ENCODE measurements at regions not wholly inside any gene's neighbourhood (a gene's known extent, or its start where the extent isn't known, plus 50 kb on each side); places are given as distances from the start of the nearest gene placed in this dataset.

DNA sequence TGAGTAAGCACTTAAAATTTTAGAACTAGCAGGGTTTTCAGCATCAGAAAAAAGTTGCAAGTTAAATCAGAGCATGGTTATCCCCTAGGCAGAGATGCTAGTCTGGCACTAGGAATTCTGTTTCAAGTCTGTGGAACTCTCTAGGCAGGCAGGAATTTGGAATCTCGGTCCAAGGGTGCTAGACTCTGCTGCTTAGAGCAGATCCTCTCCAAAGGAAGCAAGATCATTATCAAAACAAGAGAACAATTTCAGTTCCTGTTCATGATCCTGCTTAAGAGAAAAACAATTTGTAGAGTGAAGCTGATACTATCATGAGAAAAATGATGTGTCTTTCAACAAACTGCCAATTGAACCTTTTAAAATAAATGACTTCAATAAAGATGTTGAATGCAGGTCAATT, 420.7 kb downstream of the KIF4B start:
- no peak for DNase-seq

DNA sequence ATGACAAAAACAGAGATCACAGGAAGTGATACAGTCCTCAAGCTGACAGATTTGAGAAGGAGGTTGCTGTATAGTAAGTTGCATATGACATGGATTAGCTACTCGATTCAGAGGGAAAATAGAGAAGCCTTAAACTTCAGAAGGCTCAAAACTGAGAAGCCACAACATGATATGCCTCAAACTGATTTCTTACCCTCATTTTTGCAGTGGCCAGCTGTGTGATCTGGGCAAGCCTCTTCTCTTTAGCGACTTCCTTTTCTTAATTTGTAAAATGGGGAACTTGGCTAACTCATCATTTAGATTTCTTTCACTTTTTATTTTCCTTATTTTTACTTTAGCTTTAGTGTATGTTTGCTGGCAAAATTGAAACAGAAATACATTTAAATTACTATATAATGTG, 421.1 kb downstream of the KIF4B start:
- no peak for DNase-seq

- DNase-seq = no peak
These were observed 428.3 kb downstream of the KIF4B start for GRCh38 chr5:155441849-155442248.

DNA sequence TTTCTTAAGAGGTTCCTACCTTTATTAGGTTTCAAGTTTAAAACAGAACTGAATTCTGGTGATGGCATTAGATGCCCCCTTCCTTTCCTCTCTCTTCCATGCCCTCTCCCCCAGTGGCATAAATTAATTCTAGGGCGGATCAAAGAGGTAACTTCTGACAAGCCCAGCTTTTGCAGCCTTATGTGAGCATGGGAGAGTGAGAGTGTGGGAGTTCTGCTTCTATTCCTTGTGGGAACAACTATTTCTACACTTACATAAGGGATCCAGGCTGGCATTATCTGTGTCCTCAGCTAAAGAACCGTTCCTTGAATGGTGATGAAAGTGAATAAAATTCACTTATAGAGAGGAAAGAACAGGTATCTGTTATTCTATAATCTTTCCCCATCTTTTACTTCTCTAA, 437.6 kb downstream of the KIF4B start:
- no peak for DNase-seq

GRCh38 chr5:155455791-155456514, 442.4 kb downstream of the KIF4B start:
- DNase-seq = no peak

- no peak for DNase-seq
These were observed 446.4 kb downstream of the KIF4B start for GRCh38 chr5:155459889-155460500.

- no peak for DNase-seq
These were observed 447.0 kb downstream of the KIF4B start for GRCh38 chr5:155460501-155460931.

DNA sequence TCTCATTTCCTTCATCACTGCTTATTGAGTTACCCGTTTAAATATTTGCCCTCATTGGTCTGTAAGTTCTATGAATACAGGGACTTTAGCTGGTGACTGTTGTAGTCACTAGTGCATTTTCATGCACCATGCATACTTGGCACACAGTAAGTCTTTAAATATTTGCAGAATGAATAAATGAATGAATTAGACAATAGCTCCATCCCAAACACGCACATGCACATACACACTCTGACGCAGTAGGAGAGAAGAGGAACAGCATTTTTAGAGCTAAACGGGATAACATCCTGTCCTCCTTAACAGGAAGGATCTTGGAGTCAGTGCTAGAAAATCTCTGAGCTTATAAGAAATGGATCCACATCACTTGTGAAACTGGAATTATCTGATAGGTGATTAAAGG, 447.7 kb downstream of the KIF4B start:
- no peak for DNase-seq

GRCh38 chr5:155466851-155467250, 453.3 kb downstream of the KIF4B start:
- DNase-seq = no peak

DNA sequence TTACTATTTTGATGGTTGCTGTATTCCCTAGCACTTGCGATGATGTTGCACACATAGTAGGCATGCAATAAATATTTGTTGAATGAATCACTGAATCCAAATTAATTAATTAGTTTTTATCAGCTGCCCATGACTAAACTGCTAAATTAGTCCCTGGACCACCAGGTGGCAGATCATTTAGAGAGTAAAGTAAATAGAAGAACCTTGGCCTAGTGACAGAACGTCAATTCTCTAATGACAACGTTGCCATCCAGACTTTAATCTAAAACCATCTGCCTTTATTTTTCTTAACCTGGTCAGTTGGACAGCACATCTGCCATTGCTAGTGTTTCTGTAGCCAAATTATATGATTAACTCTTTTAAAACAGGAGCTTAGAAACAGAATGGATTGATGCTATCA, 457.5 kb downstream of the KIF4B start:
- DNase-seq = no peak

GRCh38 chr5:155472780-155473179, 459.2 kb downstream of the KIF4B start:
- DNase-seq = no peak

- DNase-seq = no peak
These were observed 461.8 kb downstream of the KIF4B start for GRCh38 chr5:155475318-155475717.

DNA sequence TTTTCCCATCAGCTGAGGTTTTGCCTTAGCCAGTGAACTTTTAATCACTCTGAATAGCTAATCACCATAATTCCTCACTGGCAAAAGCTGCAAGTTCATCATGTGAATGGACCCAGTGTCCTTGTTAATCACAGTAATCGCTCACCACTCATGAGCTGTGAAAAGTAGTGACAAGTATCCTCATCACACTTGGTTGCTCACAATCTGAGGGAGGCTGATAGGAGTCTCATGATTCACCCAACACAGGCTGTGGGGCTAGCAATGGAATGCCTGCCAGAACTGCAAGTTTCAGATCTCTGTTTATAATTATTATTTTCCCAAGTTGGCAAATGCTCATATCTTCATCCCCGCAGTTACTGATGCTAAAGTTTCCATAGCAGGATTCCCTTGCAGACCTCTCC, 467.2 kb downstream of the KIF4B start:
- DNase-seq = no peak

DNA sequence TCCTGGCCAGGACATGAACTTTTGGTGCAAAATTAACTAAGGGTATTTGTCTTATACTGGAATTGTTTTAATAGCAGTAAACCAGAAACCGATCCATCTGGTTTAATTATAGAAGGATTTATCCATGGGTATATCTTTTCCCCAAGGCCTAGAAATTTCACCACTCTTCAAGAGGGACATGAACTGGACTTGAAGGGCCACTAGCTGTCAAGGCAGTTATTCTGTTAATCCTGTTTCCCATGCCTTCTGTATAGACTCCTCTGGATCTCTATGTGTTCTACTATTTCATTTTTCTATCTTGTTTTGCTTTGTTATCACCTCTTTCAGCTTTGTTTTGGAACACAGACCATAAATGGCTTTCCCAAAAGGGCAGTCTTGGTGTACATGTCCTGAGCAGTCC, 467.6 kb downstream of the KIF4B start:
- DNase-seq = no peak

GRCh38 chr5:155482428-155482827, 468.9 kb downstream of the KIF4B start:
- no peak for DNase-seq

DNA sequence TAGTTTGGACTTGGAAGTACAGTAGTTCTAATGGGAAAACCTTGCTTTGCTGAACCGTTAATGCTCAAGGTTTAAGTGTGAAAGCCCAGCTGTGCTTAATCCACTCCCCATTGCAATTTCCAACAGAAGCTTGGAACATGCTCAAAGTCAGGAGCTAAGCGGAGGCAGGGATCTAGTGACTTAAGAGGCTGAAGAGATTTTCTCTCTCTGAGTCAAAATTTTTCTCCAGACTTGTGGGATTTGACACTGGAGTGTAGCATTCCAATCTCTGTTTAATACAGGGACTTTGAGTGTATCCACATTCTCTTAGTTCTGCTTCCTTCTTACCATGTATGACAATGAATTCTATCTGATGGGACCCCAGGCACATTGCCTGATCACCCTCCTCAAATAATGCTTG, 471.8 kb downstream of the KIF4B start:
- DNase-seq = no peak

GRCh38 chr5:155489949-155490348, 476.4 kb downstream of the KIF4B start:
- no peak for DNase-seq

DNA sequence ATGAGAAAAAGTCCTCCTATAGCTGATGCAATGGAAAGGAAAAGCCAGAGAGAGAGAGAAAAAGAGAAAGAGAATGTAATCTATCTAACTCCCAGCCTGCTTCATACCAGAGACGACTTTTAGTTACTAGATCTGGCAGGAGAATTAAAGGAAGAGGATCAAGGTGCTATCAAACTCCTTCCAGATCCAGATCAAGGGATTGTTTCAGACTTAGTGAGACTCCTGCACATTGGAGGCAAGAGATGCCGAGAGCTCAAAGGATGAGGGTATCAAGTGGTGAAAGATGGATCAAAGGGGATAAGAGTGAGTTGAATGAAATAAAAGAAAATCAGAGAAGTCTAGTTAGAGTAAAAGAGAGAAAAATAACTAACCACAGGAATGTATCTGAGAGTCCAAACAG, 478.6 kb downstream of the KIF4B start:
- DNase-seq = no peak

GRCh38 chr5:155504606-155505005, 491.1 kb downstream of the KIF4B start:
- no peak for DNase-seq

DNA sequence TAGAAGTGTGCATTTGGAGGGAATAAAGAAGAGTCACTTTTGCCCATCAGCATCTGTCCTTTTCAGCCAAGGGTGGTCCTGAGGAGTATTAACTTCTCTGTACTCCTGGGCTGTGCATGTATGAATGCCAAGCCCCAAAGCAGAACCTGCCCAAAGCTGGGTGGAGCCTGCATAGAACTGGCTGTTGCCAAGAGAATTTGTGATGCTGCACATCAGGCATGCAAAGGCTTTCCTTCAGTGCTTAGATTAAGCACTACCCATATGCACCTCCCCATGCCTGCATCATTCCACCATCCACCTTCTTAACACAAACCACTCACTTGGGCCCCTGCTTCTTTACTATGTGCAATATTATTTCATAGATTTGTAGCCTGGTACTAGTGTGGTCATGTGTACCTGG, 493.8 kb downstream of the KIF4B start:
- no peak for DNase-seq

DNA sequence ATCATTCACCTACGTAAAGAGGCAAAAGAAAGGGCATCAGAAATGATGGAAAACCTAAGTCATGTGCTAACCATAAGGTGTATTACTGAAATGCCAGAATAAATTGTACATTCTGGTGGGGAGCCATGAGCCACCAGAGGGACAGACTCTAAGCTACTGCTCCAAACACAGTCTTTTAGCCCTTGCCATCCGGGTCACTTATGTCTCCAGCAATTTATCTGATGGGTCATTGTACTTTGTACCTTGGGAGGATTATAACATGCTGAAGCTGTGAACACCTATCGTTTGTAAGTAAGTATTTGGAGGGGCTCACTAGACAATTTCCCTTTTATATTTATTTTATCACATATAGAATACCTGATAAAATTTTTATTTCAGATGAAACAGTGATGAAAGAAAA, 495.1 kb downstream of the KIF4B start:
- no peak for DNase-seq

GRCh38 chr5:155512329-155512728, 498.8 kb downstream of the KIF4B start:
- DNase-seq = no peak

- no peak for DNase-seq
These were observed 500.6 kb downstream of the KIF4B start for GRCh38 chr5:155514105-155514563.

GRCh38 chr5:155522540-155522939, 509.0 kb downstream of the KIF4B start:
- no peak for DNase-seq

DNA sequence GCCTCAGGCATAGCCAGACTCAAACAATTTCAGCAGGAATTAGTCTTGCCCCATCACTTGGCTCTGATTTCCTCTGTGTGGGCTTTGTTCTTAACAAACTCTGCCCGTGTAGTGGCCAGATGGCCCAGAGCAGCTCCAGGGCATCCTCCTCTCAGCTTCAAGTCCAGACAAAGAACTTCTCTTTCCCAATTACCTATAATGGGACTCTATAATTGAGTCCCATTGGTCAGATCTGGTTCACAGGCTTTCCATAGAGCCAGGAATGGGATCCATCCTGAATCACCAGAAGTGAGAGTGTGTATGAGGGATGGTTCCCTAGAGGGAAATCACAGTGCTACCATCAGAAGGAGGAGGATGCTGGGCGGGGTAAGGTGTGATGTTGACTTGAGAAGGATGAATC, 515.8 kb downstream of the KIF4B start:
- DNase-seq = no peak
